SK-MEL-5 (cell line): ENCODE measurements at regions not wholly inside any gene's neighbourhood (a gene's known extent, or its start where the extent isn't known, plus 50 kb on each side); places are given as distances from the start of the nearest gene placed in this dataset.

Source experiments
- DNase-seq: peaks from one replicate; pipeline ENCODE4 v3.0.0-alpha.2; 2016; ENCODE audit warnings: low read depth, low spot score
- in situ Hi-C: cut with HindIII; loops from 2 replicates; pipeline ENCODE4 v1.10.0; 2016; ENCODE audit warnings: low sequenced_read_pairs, high pct_unique_total_duplicates, low pct_unique_long_range_greater_than_20kb

DNA sequence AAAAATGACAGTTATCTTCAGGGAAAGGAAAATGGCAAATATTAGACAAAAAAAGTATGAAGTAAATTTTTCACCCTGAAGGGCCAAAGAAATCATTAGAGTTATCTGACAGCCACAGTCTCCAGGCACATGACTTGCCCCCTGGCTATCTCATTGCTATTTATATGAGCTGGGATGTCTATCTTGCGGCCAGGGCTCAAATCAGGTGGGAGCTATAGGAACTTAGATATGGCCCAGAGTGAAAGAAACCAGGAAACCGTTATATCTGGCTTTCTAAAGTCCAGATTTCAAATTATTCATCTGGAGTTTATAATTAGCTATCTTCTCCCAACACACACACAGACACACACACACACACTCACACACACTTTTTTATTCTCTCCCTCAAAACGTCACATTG is 135.3 kb upstream of the EEF1E1 start:
- in situ Hi-C loops = no loop called here
- no peak for DNase-seq

DNA sequence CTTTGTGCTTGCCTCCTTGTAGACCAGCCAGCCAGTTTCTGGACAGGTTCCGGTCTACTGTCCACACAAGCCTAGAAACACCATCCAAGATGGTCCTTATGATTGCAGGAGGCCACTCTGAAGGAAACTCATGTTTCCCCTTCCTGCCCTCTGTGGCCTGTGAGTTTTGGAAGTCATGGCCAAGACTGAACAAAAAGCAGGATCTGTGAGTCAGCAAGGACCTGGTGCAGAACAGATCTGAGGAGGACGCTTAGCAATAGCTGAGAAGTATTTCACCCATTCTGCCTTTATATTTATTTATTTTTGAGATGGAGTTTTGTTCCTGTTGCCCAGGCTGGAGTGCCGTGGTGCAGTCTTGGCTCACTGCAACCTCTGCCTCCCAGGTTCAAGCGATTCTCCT is 134.6 kb upstream of the EEF1E1 start:
- in situ Hi-C loops = no loop called here
- DNase-seq = no peak

DNA sequence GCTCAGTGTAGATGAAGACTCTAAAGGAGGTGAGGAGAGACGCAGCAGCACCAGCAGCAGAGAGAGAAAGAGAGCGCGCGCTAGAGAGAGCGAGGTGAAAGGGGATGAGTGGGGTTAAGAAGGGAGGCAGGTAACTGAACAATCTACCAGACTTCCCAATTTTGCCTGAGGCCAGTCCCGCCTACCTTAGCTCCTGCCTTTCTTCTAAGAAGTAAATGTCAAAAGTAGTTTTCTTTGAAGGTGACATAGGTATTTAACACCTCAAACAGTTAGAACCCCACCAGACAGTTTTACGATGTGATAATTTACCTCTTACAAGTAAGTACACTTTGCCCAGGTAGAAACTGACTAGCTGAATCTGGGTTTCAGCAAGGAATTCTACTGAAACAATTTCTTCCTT is 132.0 kb upstream of the EEF1E1 start:
- no peak for DNase-seq
- in situ Hi-C loops = no loop called here

DNA sequence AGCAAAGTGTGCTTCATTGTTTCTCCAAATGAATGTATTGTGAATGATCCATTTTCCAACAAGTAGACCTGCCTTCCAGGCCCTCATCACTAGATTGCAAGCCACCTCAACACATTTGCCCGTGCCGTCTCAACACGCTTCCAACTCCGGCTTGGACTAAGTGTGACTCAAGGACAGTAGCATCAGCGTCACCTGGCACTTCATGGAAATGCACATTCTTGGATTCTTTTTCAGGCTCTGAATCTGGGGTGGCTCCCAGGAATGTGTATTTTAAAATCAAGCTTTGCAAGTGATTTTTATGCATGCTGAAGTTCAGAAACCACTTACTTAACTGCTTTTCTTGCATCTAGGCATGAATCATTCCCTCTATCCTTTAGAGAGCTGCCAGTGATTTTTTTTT is 129.6 kb upstream of the EEF1E1 start:
- DNase-seq = no peak
- in situ Hi-C loops = no loop called here

DNA sequence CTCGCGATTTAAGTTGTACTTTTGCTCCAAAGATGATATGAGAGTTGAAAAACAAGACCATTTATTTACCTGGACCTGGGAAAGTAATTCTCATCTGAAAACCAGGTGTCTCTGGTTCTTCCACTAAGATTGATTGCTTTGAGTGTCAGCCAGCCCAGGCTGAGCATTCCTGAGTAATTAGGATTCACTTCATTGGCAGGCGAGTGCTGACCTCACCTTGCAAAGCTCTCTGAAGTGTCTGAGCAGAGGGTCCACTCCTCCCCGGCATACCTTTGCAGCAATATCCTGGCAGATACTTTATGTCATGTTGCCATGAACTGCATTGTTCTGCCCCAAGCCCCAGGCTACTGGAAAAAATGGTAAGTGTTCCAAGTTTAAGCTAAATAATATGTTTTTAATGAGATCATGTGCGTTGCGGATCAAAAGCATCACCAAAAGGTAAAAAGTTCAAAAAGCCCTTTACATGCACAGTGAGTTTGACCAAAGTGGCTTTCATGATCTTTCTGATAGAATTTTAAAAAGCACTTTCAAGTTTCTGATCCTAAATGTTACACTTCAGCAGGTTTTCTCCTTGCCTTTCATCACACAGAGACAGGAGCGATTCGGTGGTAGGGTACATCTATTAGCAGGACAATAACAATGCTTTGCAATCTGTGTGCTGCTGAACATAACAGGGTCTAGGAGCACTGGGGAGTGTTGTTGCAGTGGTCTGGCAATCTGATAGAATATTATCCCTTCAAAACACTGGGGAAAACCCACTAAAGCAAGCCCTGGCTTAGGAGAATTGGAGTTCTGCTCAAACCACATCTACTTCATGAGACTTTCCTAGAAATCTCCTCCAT is 127.8 kb upstream of the EEF1E1 start:
- DNase-seq = no peak
- in situ Hi-C loops = no loop called here

DNA sequence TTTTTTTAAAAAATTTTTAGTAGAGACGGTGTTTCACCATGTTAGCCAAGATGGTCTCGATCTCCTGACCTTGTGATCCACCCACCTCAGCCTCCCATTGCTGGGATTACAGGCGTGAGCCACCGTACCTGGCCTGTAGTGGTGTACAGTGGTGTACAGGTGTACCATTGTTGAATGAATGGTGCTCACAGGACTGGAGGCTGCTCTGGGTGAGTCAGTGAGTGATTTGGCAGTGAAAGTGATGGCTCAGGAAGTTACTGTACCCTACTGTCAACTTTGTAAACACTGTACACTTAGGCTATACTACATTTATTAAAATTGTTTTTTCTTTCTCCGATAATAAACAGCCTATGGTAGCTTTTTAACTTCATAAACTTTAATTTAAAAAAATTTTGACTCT is 122.8 kb upstream of the EEF1E1 start:
- in situ Hi-C loops = no loop called here
- no peak for DNase-seq

DNA sequence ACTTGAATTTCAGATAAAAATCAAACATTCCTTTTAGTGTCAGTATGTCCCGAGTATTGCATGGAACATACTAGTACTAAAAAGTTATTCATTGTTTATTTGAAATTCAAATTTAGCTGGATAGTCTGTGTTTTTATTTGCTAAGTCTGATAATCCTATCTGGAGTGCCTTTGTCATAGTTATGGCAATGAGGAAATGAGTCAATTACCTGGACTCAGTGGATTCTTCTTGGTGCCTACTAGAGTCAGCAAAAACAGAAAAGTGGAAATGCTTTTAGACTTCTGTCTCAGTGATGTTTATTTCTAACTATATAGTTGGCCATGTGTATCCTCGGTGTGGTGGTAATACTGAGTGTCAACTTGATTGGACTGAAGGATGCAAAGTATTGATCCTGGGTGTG is 121.3 kb upstream of the EEF1E1 start:
- in situ Hi-C loops = no loop called here
- no peak for DNase-seq

DNA sequence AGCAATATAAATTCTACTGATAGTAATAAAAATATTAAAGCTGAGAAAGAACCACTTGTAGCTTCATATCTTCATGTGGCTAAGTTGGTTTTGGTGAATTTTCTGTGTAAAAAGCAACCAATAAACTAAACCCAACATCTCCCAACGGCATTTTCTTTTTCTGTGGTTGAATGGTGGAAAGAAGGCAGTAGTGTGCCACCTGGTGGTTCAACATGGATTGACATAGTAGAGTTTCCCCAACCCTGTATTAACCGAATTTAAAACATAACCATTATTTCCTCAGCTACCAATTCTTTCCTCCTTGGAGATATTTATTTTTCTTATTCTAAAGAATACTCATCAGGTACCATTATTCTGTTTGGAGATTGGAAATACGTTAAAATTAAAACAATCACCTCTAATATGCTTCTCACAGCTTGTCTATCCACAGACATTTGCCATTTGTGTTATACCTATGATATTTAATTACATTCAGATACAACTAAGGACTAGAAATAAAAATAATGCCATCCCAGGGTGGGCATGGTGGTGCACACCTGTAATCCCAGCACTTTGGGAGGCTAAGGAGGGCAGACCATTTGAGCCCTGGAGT is 117.1 kb upstream of the EEF1E1 start:
- in situ Hi-C loops = no loop called here
- DNase-seq = peak; percentile 80

DNA sequence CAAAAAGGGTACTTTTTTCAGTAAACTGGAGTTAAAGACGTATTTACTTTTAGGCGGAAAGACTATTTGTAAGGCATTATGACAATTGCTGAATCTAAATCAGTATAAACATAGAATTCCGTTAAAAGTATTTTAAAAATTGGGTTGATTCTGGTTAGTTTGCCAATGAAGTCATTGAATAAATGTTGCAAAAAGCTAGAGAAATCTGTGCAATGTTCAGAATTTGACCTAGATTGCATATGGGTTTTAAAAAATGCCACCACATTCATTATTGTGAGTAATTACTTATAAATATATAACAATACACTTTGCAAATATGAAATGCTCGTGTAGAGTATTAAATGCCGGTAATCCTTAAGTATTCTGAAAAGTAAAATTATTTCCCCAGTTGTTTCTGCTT is 116.5 kb upstream of the EEF1E1 start:
- no peak for DNase-seq
- in situ Hi-C loops = no loop called here

DNA sequence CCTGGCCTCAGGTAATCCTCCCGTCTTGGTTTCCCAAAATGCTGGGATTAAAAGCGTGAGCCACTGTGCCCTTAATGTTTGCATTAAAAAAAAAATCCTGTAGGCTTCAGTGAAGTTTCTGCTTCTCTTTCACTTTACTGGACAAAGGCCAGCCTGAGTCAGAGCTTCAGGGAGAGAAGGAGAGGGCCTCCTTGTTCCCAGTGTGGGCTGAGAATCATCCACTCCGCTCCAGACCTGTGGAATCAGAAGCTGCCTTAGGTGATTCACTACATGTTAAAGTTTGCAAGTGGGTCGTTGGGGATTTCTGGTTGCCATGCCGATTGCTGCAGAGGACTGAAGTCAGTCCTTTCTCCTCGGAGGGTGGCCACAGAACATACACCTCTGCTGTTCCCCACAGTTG is 113.3 kb upstream of the EEF1E1 start:
- in situ Hi-C loops = no loop called here
- no peak for DNase-seq

DNA sequence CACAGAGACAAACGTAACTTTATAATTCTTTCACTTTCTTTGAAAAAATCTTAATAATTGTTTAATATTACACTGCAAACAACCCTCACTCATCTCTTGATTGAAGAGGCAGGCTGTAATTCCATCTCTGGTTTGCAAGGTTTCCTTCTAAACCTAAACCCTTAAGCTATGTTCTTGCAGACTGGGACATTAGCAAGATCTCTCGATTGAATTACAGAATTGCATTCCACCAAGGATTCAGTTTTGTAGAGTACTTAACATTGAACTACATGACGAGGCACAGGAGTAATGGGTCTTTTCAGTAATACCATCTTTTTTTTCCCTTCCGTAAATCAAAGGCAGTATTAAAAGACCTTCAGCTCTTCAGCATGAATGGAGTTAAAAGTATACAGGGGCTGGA is 111.6 kb upstream of the EEF1E1 start:
- DNase-seq = no peak
- in situ Hi-C loops = no loop called here

DNA sequence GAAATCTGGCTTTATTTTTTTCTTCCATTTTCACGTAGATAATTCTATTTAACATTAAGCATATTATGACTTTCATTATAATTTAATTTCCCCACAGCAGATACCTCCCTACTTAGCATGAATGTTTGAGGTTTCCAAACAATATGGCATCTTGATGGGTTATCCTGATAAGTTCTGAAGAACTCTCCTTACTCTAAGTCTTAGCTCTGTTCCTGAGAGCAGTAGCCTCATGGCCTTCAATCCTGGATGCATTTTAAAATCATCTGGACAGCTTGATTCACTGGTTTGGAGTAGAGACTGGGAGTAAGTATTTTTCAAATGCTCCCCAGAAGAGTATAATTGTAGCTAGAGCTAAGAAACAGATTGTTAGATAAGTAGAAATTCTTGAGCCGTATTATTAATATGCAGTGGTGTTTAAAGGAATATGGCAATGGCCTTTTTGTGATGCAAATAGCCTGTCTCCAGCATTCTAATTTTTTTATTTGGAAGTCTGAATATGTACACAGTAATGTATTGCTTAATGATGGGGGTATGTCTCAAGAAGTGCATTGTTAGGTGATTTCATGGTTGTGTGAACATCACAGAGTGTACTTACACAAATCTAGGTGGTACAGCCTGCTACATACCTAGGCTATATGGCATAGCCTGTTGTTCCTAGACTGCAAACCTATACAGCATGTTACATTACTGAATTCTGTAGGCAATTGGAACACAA is 110.5 kb upstream of the EEF1E1 start:
- no peak for DNase-seq
- in situ Hi-C loops = no loop called here

DNA sequence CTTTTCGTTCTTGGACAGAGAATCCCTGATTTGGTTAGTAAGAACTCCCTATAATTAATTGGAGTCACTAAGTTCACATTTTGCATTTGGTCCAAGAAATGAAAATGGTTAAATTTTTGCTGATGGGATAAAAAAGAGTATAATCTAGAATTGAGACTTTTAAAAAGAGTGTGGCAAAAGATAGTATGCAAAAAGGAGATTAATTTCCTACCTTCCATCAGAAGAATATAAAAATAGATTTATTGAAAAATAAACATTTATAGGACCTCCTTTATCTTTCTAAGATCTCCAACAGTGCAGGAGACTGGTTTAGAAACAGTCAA is 105.5 kb upstream of the EEF1E1 start:
- in situ Hi-C loops = no loop called here

DNA sequence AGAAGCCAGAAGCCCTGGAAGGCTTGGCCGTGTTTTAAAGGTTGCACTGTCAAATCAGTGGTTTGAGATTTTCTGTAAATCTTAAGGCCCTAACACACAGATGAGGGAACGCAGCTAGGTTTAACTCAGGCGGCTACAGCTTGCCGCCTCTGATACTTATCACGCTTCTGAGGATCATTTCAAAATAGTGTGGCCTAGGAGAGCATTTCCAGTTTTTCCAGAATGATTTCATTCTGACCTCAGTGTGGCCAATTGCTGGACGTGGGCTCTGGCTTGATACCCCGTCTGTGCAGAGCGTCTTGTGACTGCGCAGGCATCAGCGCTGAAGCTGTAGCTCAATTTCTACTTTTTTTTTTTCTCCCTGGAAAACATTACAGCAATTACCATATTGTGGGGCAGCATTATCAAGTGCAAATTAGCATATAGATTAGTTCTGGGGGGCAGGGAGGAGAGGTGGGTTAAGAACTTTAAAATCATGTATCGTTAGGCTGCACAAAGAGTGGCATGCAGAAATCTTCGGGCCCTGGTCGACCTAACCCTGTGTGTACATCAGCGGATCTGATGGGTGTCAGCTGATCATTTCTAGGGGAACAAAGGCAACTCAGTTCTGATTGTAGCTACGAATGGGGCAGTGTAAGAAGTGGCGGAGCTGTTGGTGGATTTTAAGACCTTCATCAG is 105.0 kb upstream of the EEF1E1 start:
- in situ Hi-C loops = no loop called here
- DNase-seq = peak; percentile 84

More for the DNA sequence above, 105.5 kb upstream of the EEF1E1 start:
- DNase-seq = no peak

DNA sequence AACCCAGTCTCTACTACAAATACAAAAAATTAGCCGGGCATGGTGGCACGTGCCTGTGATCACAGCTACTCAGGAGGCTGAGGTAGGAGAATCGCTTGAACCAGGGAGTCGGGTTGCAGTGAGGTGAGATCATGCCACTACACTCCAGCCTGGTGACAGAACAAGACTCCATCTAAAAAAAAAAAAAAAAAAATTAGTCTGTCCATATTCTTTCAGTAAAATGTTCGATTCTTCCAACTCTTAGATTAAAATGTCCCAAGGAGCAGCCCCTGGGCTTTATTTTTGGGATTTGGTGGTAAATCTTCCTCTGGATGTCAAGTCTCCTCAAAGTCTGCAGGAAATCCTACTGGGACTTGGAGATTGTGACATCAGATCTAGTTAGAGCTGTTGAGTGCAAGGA is 101.0 kb upstream of the EEF1E1 start:
- in situ Hi-C loops = no loop called here
- DNase-seq = no peak

DNA sequence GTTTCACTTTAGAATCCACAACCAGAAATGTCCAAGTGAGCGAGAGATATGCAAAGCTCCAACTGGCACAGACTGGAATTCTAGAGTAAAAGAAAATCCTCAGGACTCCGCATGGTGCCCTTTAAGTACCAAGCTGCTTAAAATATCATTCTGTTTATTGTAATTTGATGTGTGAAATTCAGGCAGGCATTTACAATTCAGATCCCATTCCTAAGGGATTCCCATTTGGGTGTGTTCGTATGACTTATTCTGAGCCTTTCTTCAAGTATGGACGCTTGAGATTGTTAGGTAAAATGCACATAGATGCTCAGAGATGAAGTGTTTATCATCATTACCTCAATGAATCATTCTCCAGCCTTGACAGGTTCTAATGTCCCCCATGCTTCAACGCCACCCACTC is 99.3 kb upstream of the EEF1E1 start:
- no peak for DNase-seq
- in situ Hi-C loops = no loop called here

DNA sequence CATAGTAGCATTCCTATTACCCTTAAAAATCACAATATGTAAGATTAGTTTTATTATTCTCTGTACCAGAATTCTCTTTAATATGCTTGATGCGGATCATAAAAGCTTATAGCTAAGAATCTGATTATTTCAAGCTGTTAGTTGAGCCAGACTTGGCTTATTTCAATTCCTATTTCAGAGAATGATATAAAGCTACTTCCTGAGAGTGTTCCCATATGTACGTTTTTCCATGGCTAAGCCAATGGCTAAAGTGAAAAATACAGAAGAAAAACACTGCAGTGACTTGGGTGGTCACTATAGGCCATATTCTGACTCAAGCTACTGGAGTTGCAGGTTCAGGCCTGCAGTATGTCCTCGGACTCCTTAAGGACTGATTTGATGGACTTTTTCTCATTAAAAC is 97.9 kb upstream of the EEF1E1 start:
- DNase-seq = no peak
- in situ Hi-C loops = no loop called here

DNA sequence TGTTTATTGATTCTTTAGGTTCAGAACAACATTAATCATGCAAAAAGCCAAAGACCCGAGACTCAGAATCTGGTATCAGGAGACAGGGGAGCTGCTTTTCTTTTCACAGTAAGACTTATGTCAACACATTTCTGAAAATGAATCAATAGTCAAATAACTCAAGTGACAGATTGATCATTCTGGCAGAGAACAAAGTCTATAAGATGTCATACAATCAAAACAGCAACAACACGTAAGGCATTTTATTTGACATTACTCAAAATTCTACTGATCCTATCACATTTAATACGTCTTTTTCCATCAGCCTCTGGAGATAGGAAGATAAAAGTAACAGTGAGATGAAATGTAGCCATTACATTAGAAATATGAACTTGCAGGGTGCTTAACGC is 93.4 kb upstream of the EEF1E1 start:
- DNase-seq = no peak
- in situ Hi-C loops = no loop called here
